CD4-positive, alpha-beta T cell (primary cell): ENCODE measurements at regions not wholly inside any gene's neighbourhood (a gene's known extent, or its start where the extent isn't known, plus 50 kb on each side); places are given as distances from the start of the nearest gene placed in this dataset.

Experiments
- ATAC-seq: fragments of 200-7000 bp; cut with Tn5 transposase; one replicate; pipeline ENCODE4 v1.10.0; 2022; ENCODE audit warnings: mild to moderate bottlenecking; ENCODE audit not compliant: poor library complexity
- CTCF ChIA-PET: fragments of 350-600 bp; sonication (Branson Sonifier 250); formaldehyde crosslinking; loops from one replicate; lab custom pipeline; 2021; ENCODE audit warnings: antibody characterized with exemption, inconsistent platforms; lab: Charles Lee
- POLR2A ChIA-PET: fragments of 350-600 bp; sonication (Branson Sonifier 250); formaldehyde crosslinking; loops from one replicate; lab custom pipeline; 2021; ENCODE audit warnings: antibody characterized with exemption, inconsistent platforms; lab: Charles Lee
- DNase-seq, 14 experiments: peaks; one replicate each; pipeline ENCODE4 v3.0.0-alpha.2; 2013 to 2020; ENCODE audit warnings: mixed read lengths in 2 of 14
- H3K27ac ChIP-seq, 2 donors: one replicate each; pipeline versions ENCODE4 v1.5.1 to v1.7.0; 2013; ENCODE audit warnings: low read length in 2 of 2, low read depth in 1 of 2, mild to moderate bottlenecking in 1 of 2
- H3K27me3 ChIP-seq, 2 experiments: 1 replicate in 1 of 2; 2 replicates in 1 of 2; pipeline versions ENCODE4 v1.6.1 to v1.7.0; 2013; ENCODE audit warnings: low read length in 2 of 2, control low read depth in 1 of 2, mild to moderate bottlenecking in 1 of 2, moderate library complexity in 1 of 2; ENCODE audit not compliant: insufficient read depth in 2 of 2, control insufficient read depth in 1 of 2
- H3K36me3 ChIP-seq: one replicate; pipeline ENCODE4 v1.6.1; 2013; ENCODE audit warnings: low read length, control low read depth; ENCODE audit not compliant: insufficient read depth
- H3K4me1 ChIP-seq: one replicate; pipeline ENCODE4 v1.6.1; 2013; ENCODE audit warnings: low read length, control low read depth; ENCODE audit not compliant: insufficient read depth
- H3K4me3 ChIP-seq: one replicate; pipeline ENCODE4 v1.5.1; 2013; ENCODE audit warnings: mild to moderate bottlenecking, low read length, moderate library complexity
- H3K9me3 ChIP-seq, 2 experiments: 1 replicate in 1 of 2; 2 replicates in 1 of 2; pipeline versions ENCODE4 v1.6.1 to v1.7.0; 2013; ENCODE audit warnings: low read length in 2 of 2, mild to moderate bottlenecking in 2 of 2, control low read depth in 1 of 2, moderate library complexity in 1 of 2; ENCODE audit not compliant: control insufficient read depth in 1 of 2, insufficient read depth in 1 of 2
- H3K27ac Mint-ChIP-seq: one replicate; pipeline ENCODE4 v1.8.0; 2020; ENCODE audit warnings: mixed read lengths
- H3K27me3 Mint-ChIP-seq: one replicate; pipeline ENCODE4 v1.8.0; 2021; ENCODE audit warnings: mixed read lengths
- H3K36me3 Mint-ChIP-seq: one replicate; pipeline ENCODE4 v1.8.0; 2021; ENCODE audit warnings: low read depth, mixed read lengths
- H3K4me1 Mint-ChIP-seq: one replicate; pipeline ENCODE4 v1.8.0; 2021; ENCODE audit warnings: low read depth, mixed read lengths
- H3K4me3 Mint-ChIP-seq: one replicate; pipeline ENCODE4 v1.8.0; 2020; ENCODE audit warnings: mild to moderate bottlenecking, mixed read lengths
- H3K9me3 Mint-ChIP-seq: one replicate; pipeline ENCODE4 v1.8.0; 2020; ENCODE audit warnings: mixed read lengths
- CTCF ChIP-seq: fragments of 200-600 bp; IDR thresholded peaks from one replicate; pipeline ENCODE4 v1.8.0; 2022; ENCODE audit warnings: antibody characterized with exemption, mild to moderate bottlenecking
- intact Hi-C, 2 experiments: fragments of 100-400 bp; cut with DNase I in 1 of 2; cut with micrococcal nuclease in 1 of 2; formaldehyde crosslinking; loops; one replicate each; pipeline versions ENCODE4 v1.15.1 to v1.9.0; 2023 to 2025; cut with DNase I, micrococcal nuclease

- Mint-ChIP-seq H3K27ac (no peak overlapping the region), H3K9me3 (no peaks in the 10 kb centered on the region), H3K36me3 (no peaks in the 10 kb centered on the region), H3K27me3 (peaks cover 17% of the 10 kb centered on the region), H3K4me1 (no peaks in the 10 kb centered on the region), H3K4me3 (no peak overlapping the region)
- no peak for TF ChIP-seq CTCF
- Histone ChIP-seq H3K36me3 (no peaks in the 10 kb centered on the region), H3K4me3 (no peak overlapping the region), H3K27ac (no peak overlapping the region), H3K9me3 (no peaks in the 10 kb centered on the region), H3K4me1 (no peaks in the 10 kb centered on the region), H3K27me3 (peaks cover 0 to 3% of the 10 kb centered on the region in 2 experiments)
- POLR2A ChIA-PET: no interaction called here
- ATAC-seq (no peak), DNase-seq (no peak)
- CTCF ChIA-PET: no interaction called here
- intact Hi-C loops: no loop called here
These were observed 296.0 kb upstream of the SFRP2 start for GRCh38 chr4:154084864-154085263.

GRCh38 chr4:154082760-154083535 is 294.1 kb upstream of the SFRP2 start:
- H3K36me3 ChIP-seq: no peaks in the 10 kb centered on the region
- H3K4me3 Mint-ChIP-seq: no peak overlapping the region
- H3K27ac Mint-ChIP-seq: no peak overlapping the region
- intact Hi-C loops: no loop called here
- no peaks in the 10 kb centered on the region for H3K4me1 ChIP-seq
- no peaks in the 10 kb centered on the region for H3K9me3 ChIP-seq
- no peaks in the 10 kb centered on the region for H3K27me3 ChIP-seq
- no peak for ATAC-seq
- no peak overlapping the region for H3K4me3 ChIP-seq
- peaks cover 15% of the 10 kb centered on the region for H3K27me3 Mint-ChIP-seq
- ChIA-PET POLR2A (no interaction called here), CTCF (no interaction called here)
- H3K4me1 Mint-ChIP-seq: no peaks in the 10 kb centered on the region
- peak in 1 of 14 experiments; percentile 3 for DNase-seq
- no peaks in the 10 kb centered on the region for H3K36me3 Mint-ChIP-seq
- no peak for TF ChIP-seq CTCF
- no peaks in the 10 kb centered on the region for H3K9me3 Mint-ChIP-seq
- no peak overlapping the region for H3K27ac ChIP-seq

- H3K27me3 Mint-ChIP-seq: peaks cover 15% of the 10 kb centered on the region
- H3K27ac Mint-ChIP-seq: no peak overlapping the region
- no peaks in the 10 kb centered on the region for H3K9me3 Mint-ChIP-seq
- Histone ChIP-seq H3K27ac (no peak overlapping the region), H3K4me1 (no peaks in the 10 kb centered on the region), H3K4me3 (no peak overlapping the region), H3K9me3 (no peaks in the 10 kb centered on the region), H3K36me3 (no peaks in the 10 kb centered on the region), H3K27me3 (no peaks in the 10 kb centered on the region)
- DNase-seq (no peak), ATAC-seq (no peak)
- no peak overlapping the region for H3K4me3 Mint-ChIP-seq
- TF ChIP-seq CTCF: no peak
- intact Hi-C loops: no loop called here
- ChIA-PET CTCF (no interaction called here), POLR2A (no interaction called here)
- no peaks in the 10 kb centered on the region for H3K36me3 Mint-ChIP-seq
- H3K4me1 Mint-ChIP-seq: no peaks in the 10 kb centered on the region
These were observed 292.5 kb upstream of the SFRP2 start for GRCh38 chr4:154081391-154081790.
